HG03280 (cell line): ENCODE measurements at regions not wholly inside any gene's neighbourhood (a gene's known extent, or its start where the extent isn't known, plus 50 kb on each side); places are given as distances from the start of the nearest gene placed in this dataset.

ENCODE experiments used
- ATAC-seq: cut with Tn5 transposase; IDR thresholded peaks from one replicate; pipeline ENCODE4 v1.9.1; 2021; ENCODE audit warnings: mild to moderate bottlenecking, moderate library complexity; ENCODE audit not compliant: unreplicated experiment

DNA sequence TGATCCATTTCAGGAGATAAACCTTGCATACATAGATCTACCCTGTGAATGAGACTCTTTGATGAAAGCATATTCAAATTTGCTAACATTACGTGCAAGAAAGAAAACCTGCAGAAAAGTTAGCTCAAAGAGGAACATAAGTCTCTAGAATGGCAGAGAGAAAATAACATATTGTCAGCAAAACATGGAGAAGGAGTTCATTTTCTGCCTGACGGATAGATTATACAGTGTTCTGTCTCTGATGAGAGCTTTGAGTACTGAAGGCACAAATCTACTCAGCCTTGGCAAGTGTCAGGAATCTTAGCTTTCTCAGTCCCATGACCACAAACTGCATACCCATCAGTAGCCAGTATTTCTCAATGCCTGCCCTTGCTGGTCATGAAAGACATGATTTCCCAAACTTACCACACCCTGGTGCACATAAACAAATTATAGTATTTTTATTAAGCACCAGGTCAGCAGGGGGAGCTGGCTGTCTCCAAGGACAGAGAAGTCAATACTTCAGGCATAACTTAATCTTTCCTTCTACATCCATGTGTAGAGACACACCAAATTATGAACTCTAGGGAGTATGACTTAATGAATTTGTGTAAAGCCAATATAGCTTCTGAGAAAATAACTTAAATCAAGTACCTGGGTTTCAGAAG is 401.2 kb upstream of the SOX11 start:
- no peak for ATAC-seq

DNA sequence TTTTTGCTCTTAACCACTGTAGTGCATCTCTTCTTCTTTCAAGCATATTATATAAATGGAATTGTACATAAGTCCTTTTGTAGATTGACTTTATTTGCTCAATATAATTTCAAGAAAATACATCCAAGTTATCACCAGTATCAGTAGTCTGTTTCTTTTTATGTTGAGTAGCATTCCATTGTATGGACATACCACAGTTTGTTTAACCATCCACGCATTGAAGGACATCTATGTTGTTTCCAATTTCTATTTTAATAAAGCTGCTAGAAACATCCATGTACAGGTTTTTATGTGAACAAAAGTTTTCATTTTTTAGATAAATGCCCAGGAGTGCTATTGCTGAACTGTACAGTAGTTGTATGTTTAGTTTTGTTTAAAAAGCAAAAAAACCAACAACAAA is 387.5 kb upstream of the SOX11 start:
- ATAC-seq, result no peak

DNA sequence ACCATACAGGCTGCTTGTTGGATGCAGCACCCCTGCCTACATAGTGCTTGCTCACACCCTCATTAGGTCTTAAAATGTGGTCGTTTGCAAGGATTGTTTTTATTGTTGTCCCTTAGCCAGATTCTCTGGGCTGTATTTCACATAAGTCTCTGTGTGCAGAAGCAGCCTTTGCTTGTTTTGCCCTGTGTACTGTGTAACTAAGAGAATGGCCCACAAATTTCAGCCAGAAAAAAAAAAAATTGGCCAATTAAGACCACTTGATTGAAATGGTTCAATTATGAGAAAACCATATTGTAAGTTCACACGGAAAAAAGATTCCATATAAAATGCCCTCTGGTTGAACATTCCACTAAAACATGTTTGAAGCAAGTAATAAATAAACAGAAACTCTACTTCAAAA is 377.1 kb upstream of the SOX11 start:
- ATAC-seq, result no peak

DNA sequence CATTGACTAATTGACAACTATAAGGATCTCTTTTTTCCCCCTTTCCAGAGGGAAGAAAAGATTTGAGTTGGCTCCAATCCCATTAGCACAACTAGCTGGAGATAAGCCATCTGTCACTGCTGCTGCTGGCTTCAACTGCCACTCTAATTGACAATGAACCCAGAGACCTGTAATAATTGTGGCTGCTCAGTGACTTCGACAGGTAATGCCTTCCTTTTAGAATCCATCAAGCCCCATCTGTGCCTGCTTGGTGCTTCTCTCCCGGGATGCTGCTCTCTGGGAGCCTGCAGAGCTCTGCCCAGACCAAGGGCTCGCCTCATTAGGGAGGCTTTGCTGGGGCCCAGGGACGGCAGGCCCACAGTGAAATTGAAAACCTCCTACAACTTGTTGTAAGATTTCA is 376.7 kb upstream of the SOX11 start:
- no peak for ATAC-seq

DNA sequence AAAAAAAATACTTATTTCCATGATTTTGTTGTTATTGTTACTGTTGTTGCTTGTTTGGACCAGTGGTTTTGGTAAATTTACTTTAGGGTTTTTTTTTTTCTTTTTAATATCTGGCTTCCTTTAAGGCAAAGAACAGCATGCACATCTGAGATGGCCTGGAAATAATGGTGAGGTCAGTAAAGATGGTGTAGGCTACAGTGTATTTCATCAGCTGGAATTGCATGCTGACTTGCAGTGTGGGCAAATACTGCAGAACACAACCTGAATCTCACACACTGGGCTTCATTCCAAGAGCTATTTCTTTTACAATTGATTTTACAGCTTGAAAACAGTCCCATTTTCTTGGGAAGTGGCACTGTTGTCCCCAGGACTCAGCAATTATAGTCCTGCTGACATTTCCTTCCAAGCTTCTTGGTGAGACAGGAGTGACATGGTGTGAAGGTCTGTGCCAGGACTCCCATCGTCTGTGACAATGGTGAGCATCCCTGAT is 376.1 kb upstream of the SOX11 start:
- no peak for ATAC-seq

DNA sequence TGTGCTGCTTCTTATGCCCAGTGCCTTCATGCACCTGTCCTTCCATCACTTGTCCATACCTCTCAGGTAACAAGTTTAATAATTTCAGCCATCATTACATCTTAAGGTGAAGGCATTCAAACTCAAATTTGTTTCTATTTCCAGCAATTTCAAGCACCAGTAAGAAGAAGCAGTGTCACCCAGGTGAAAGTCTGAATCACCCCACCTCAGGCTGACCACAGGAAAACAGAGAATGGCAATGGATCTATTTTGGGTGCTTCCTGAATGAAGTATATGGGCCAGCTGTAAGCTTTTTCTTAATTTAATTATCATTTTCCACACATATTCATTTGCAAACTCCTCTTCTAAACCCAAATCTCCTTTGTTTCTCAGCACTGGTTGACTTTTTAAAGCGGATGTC is 372.7 kb upstream of the SOX11 start:
- no peak for ATAC-seq

DNA sequence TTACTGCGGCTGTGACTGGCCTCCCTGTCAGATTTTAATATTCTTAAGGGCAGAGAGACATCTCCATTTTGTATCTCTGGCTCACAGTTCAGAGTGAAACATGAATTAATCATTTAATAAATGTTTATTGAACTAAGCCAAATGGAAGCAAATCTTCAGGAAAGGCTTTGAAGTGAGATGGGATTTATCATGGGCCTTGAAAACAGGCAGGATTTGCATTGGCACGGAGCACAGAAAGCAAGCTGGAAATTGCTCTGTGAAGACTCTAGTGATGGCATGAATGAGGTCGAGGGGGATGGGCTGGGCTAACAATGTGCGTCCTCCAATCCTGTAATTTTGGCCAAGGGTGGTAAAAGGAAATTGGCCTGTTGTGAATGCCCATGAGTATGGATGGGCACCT is 369.8 kb upstream of the SOX11 start:
- no peak for ATAC-seq

DNA sequence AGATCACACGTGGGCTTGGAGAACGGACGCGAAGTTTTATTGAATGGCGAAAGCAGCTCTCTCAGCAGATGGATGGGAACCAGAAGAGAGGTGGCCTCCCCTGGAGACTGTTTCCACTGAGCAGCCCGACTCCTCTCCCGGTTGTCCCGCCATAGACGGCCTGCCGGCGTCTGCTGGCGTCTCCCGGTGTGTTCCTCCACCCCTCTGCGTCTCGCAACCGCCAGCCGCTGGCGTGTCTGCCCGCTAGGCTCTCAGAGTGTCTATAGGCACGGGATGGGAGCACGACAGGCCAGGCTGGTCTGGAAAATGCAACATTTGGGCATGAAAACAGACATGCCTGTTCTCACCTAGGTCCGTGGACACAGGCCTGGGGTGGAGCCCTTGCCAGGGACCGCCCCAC is 366.7 kb upstream of the SOX11 start:
- no peak for ATAC-seq

DNA sequence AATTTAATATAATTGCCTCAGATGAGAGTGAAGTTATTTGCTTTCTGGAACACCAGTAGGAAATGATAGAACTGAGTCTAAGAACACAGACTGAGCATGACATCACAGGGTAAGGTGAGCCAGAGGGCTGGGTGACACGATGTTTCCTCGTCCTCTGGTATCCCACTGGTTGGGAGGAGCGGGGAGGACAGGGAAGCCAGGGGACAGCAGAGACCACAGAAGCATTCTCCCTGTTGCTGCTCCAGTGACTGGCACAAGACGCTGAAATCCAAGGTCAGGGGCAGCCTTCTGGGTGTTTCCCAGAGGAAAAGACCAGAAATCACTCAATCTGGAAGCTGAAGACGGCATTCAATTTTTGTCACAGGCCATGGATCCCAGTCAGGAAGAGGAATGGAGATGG is 363.4 kb upstream of the SOX11 start:
- ATAC-seq, result no peak

DNA sequence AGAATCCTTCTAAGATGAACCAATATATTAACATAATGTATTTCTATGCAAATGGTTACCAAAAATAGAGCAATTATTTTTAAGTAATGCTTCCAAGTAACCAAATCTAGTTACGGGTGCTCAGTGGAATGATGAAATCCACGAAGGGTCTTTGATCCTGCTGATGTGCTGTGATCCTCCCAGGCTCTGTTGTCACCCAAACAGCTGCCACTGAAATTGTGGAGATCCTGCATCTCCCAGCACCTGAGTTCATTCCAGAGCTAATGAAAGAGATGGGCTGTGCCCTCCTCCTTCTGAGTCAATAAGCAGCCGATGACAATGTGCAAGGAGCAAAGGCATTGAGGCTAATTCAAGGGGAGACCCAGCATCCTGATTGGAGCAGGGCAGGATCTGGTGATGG is 362.4 kb upstream of the SOX11 start:
- no peak for ATAC-seq

DNA sequence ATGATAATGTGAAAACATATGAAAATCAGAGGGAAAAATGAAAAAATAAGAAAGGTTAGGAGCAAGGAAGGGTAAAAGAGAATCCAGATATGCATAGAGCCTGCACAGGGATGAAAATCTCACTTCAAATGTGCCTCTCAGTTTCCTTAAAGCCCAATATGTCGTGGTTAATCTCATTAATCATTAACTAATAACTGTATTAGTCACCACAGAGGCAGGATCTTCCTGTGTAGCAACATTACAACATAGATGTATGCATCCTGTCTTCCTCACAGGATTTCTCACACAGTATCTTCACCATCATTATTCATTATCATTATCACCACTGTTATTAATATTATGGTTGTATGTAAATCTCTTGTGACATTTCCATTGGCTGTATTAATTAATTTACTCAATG is 361.2 kb upstream of the SOX11 start:
- no peak for ATAC-seq

DNA sequence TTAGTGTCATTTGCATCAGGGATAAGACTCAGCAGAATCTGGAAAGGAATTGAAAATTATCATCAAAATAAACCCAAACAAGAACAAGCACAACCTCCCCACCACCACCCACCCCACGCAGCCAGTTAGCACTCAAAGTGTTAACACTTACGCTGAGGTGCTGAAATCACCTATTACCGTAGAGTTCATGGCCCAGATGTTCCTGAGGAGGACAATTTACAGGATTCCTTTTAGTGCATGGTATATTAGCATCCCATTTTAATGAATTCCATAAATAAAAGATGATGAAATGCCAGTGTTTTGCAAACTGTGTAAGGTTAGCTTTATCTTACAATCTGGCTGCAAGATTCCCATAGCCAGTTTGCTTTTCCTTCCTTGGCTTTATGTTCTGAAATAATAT is 359.3 kb upstream of the SOX11 start:
- no peak for ATAC-seq

DNA sequence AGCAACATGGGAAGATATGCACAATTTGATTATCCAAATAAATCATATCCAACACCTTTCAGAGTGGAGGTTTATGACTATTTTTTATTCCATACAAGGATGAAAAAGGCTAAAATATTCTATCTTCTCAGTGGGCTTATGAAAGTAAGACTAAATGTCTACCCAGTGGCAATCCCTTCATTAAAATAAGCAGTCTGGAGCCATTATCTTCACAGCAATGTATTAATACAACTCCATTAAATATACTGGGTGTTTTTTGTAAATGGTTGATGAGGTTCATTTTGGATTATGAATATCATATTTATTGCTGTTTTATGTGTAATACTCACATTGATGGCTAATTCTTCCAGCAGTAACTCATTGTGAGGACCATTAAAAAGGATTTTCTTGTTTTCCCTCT is 352.7 kb upstream of the SOX11 start:
- ATAC-seq, result no peak

DNA sequence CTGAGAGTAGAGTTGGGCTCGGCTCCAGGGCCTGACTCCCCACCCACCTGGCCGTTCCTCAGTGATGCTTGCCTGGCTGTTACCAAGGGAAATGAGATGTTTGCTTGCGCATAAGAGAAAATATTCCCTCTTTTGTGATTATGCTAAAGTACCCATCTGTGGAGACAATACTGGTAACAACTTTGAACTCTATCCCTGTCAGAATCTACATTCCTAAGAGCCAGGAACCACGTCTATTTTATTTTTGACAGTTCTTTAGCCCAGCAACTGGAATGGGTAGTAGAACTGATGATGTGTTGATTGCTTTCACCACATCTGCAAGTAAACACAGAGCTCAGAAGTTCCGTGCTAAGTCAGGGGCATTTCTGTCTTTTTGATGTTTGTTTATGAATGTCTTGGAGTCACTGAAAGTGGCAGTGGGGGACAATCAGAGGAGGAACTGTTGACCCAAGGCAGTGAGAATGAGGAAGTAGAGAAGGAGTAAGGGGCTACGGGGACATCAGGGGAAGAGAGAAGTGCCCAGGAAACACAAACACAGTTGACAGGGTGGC is 348.3 kb upstream of the SOX11 start:
- no peak for ATAC-seq

DNA sequence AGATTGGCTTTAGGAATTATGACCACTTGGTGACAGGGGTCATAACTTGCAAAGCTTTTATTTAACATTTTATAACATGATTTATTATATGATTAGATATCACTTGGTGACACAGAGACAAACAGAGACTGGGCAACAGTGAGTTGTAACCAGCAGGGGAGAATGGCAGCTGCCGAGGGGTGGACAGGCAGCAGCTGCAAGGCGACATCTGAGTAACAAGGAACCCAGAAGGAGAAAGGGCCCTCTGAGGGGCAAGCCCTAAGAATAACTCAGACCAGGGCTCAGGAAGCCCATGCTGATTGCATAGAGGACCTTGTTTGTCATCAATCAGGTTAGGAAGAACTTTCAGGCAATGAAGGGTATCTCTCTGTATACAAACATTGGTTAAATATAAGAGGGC is 339.9 kb upstream of the SOX11 start:
- ATAC-seq, result no peak

DNA sequence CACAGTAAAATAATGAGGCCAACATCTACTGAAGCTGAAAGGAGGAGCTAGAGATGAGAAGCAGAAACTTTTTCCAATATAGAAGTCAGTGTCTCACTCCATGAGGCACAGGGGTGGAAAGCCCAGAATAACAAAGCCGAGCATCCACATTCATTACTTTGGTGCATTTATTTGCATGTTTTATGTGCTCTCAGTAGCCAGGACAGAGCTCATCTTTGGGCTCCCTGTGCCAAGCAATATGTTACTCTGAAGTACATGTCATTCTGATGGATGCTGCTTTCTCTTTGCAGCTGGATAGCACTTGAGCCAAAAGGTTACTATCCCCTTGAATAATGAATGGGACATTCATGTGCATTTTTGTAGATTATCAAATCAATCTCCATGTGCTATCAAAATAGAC is 338.6 kb upstream of the SOX11 start:
- ATAC-seq, result no peak

DNA sequence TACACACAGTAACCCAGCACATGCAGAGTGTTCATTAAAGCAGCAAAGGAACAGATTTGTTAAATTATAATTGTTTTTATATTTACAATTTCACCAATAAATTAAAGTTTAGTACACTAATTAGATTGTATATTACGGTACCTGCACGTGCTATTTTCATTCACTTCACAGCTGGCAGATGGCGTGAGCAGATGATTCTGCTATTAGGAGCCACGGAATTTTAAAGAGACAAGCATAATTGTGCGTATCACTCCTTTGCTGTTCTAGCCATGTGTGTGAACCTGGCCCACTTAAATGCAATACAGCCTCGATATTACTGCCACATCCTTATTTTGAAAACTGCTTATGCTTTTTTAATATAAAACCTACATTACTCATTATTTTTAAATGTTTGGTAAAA is 332.8 kb upstream of the SOX11 start:
- ATAC-seq, result no peak

DNA sequence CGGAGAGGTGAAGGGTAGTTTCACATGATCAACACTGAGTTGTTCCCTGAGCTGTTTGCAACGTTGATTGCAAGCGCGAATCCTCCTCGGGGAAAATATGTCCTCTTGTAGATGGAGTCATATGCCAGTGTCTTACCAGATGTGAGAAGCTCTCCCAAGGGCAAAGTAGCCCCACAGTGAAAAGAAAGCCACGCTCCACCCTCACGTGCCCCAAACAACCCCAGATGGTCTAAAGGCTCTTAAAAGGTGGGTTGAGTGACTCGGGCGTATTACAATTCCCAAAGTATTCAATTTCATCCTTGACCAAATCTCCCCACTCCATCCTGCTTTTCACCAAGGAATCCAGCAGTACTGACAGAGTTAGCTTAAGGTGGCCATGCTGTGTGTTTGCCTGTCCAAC is 332.1 kb upstream of the SOX11 start:
- no peak for ATAC-seq

DNA sequence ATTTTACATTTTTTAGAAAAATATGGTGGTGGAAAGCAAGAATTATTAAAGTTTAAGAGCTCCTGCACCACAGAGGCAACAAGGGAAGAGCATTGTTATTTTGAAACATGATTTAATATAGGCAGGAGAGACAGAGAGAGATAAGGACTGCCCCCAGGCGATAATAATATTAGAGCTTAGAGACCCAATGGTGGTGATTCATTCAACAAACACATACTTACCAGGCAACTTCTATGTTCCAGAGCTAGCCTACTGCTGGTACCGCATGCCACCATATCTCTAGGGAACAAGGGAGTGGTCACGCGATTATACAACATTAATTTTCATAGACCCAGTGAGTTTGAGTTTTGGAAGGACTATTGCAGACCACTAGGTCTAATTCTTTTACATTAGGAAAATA is 327.8 kb upstream of the SOX11 start:
- ATAC-seq, result no peak

DNA sequence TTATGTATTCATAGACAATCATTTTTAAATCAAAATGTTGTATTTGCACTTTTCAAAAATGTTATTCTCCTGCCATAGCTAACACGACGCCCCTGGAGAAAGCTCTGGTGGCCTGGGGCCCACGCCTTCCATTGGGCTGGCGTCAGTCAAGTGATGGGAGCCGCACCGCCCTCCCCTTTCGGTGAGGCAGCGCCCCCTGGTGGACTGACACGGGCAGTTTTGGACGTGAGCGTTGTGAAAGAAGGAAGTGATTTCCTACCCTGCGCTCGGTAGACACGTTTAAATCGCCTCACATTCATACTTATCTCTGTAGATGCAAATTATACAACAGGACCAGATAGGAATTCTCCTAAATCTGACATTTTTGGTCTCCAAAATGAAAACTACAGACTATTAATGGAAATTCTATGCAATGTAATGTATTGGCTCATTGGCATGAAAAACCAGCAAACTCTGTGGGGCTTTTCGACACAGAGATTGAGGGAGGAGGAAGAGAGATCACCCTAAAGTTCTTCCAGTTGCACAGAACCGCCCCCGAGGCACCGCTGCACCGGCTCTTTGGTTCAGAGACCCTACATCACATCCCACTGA is 326.2 kb upstream of the SOX11 start:
- peak; percentile 62 for ATAC-seq

DNA sequence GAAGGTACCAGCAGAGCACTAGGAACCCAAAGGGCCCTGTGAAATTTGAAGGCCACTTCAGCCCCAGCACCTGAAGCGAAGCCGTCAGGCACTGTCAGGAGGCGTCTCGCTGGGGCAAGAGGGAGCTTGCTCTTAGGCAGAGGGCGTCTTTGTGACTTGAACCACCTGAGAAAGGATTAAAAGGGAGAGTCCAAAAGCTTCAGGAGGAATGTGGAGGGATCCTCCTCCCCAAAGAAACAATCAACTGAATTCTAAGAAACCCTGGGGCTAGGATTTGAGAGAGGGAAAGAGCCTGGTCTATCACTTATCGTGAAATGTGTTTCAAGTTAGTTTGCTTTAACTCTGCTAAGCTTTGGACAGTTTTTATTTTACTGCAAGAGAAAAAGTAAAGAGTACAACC is 324.9 kb upstream of the SOX11 start:
- ATAC-seq, result no peak

DNA sequence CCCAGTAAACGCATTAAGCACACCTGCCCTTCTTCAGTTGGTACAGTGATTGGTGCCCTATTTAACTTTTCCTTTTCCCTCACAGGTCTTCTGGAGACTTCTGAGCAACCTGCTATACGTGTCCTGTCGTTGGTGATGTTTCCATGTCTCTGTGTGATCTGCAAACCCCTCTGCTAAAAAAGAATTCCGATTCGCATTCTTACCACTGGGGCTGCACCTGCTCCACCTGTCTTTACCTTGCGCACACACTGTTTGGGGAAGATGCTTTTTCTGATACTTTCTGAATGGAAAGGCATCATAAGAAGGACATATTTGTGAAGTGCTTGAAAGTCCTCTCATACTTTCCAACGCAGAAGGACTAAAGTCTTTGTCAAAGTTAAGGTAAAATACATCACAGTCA is 323.9 kb upstream of the SOX11 start:
- no peak for ATAC-seq

DNA sequence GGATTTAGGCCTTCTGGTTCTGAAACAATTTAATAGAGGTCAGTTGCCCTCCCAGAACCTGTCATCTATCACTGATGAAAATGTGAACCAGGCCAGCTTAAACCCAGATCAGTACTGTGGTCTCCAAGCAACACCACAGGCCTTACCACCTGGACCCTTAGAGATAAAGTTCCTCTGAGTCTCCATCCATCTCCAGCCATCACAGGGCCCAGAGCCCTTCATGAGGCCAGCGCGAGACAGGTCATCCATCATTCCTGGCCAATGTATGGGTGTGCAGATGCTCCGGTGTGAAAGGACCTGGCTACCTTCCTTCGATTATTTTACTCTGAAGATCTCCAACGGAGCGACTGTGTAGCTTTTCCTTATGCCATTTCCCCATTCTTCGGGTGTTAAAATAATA is 322.7 kb upstream of the SOX11 start:
- no peak for ATAC-seq
